GM23338 (cell line): ENCODE measurements at regions not wholly inside any gene's neighbourhood (a gene's known extent, or its start where the extent isn't known, plus 50 kb on each side); places are given as distances from the start of the nearest gene placed in this dataset.

Experiments
- ATAC-seq: fragments of 200-7000 bp; cut with Tn5 transposase; 3 replicates; pipeline ENCODE4 v1.9.1; 2020
- DNase-seq: peaks from one replicate; pipeline ENCODE4 v3.0.0-alpha.2; 2015; ENCODE audit warnings: low spot score
- H2AFZ ChIP-seq: fragments of 200-600 bp; sonication (generic); 2 replicates; pipeline ENCODE4 v1.8.0; 2016; ENCODE audit warnings: antibody characterized with exemption, mild to moderate bottlenecking, moderate library complexity
- H3F3A ChIP-seq: fragments of 200-600 bp; sonication (generic); replicated peaks from 2 replicates; pipeline ENCODE4 v1.8.0; 2017; ENCODE audit warnings: antibody characterized with exemption, mixed run types, low read depth
- H3K27ac ChIP-seq: fragments of 200-600 bp; sonication (generic); 2 replicates; pipeline ENCODE4 v1.6.1; 2016; ENCODE audit warnings: low read depth
- H3K27me3 ChIP-seq: fragments of 200-600 bp; sonication (generic); 2 replicates; pipeline ENCODE4 v1.8.0; 2016; ENCODE audit warnings: mild to moderate bottlenecking, mixed run types, moderate library complexity; ENCODE audit not compliant: insufficient read depth
- H3K36me3 ChIP-seq: fragments of 200-600 bp; sonication (generic); 2 replicates; pipeline ENCODE4 v1.8.0; 2016; ENCODE audit warnings: mild to moderate bottlenecking; ENCODE audit not compliant: insufficient read depth
- H3K4me1 ChIP-seq: fragments of 200-600 bp; sonication (generic); 2 replicates; pipeline ENCODE4 v1.8.0; 2016; ENCODE audit warnings: mild to moderate bottlenecking, moderate library complexity; ENCODE audit not compliant: insufficient read depth
- H3K4me2 ChIP-seq: fragments of 200-600 bp; sonication (generic); 2 replicates; pipeline ENCODE4 v1.7.1; 2017; ENCODE audit warnings: mixed run types
- H3K4me3 ChIP-seq: fragments of 200-600 bp; sonication (generic); 2 replicates; pipeline ENCODE4 v1.6.1; 2016; ENCODE audit warnings: mixed run types
- H3K79me2 ChIP-seq: fragments of 200-600 bp; sonication (generic); replicated peaks from 2 replicates; pipeline ENCODE4 v1.8.0; 2017; ENCODE audit warnings: mild to moderate bottlenecking; ENCODE audit not compliant: insufficient read depth
- H3K9me2 ChIP-seq: fragments of 200-600 bp; sonication (generic); 2 replicates; pipeline ENCODE4 v1.8.0; 2017; ENCODE audit not compliant: insufficient read depth
- H4K20me1 ChIP-seq: fragments of 200-600 bp; sonication (generic); replicated peaks from 2 replicates; pipeline ENCODE4 v1.8.0; 2017; ENCODE audit warnings: mild to moderate bottlenecking; ENCODE audit not compliant: insufficient read depth
- H3K27ac Mint-ChIP-seq: 2 replicates; pipeline ENCODE4 v1.8.0; 2020; ENCODE audit warnings: inconsistent platforms, mild to moderate bottlenecking, moderate library complexity, mixed read lengths
- H3K27me3 Mint-ChIP-seq: 3 replicates; pipeline ENCODE4 v1.8.0; 2022; ENCODE audit warnings: low read depth, mild to moderate bottlenecking, moderate library complexity, mixed read lengths, inconsistent platforms; ENCODE audit not compliant: insufficient read depth, poor library complexity
- H3K36me3 Mint-ChIP-seq: 3 replicates; pipeline ENCODE4 v1.8.0; 2021; ENCODE audit warnings: low read depth, mild to moderate bottlenecking, inconsistent platforms, moderate library complexity, mixed read lengths
- H3K4me1 Mint-ChIP-seq: 3 replicates; pipeline ENCODE4 v1.8.0; 2020; ENCODE audit warnings: mild to moderate bottlenecking, inconsistent platforms, mixed read lengths
- H3K4me3 Mint-ChIP-seq: 3 replicates; pipeline ENCODE4 v1.8.0; 2021; ENCODE audit warnings: moderate library complexity, mild to moderate bottlenecking, inconsistent platforms, mixed read lengths
- H3K9me3 Mint-ChIP-seq: 3 replicates; pipeline ENCODE4 v1.8.0; 2020; ENCODE audit warnings: moderate library complexity, mild to moderate bottlenecking, inconsistent platforms, mixed read lengths
- CREB1 ChIP-seq: fragments of 250-450 bp; sonication (Bioruptor Pico); IDR thresholded peaks from 2 replicates; pipeline ENCODE4 v1.5.0; 2020; ENCODE audit warnings: low read depth, mild to moderate bottlenecking, moderate library complexity
- CTCF ChIP-seq, 2 experiments: fragments of 200-600 bp in 1 of 2; sonication (generic) in 1 of 2; conservative IDR thresholded peaks; 2 replicates each; pipeline versions ENCODE4 v1.5.1 to v1.6.1; 2016 to 2017; ENCODE audit warnings: antibody characterized with exemption in 2 of 2, low read depth in 2 of 2, mild to moderate bottlenecking in 2 of 2, moderate library complexity in 1 of 2
- ETS1 ChIP-seq: IDR thresholded peaks from 2 replicates; pipeline ENCODE4 v1.6.1; 2016; ENCODE audit warnings: antibody characterized with exemption
- EZH2 ChIP-seq: fragments of 200-600 bp; sonication (generic); IDR thresholded peaks from one replicate; pipeline ENCODE4 v1.8.0; 2017; ENCODE audit warnings: antibody characterized with exemption, mild to moderate bottlenecking, low read depth; ENCODE audit not compliant: unreplicated experiment
- EZH2phosphoT487 ChIP-seq: fragments of 200-600 bp; sonication (generic); IDR thresholded peaks from one replicate; pipeline ENCODE4 v1.8.1; 2018; ENCODE audit warnings: antibody characterized with exemption; ENCODE audit not compliant: unreplicated experiment
- JUNB ChIP-seq: IDR thresholded peaks from one replicate; pipeline ENCODE4 v1.6.1; 2016; ENCODE audit warnings: antibody characterized with exemption; ENCODE audit not compliant: unreplicated experiment
- NANOG ChIP-seq: IDR thresholded peaks from 2 replicates; pipeline ENCODE4 v1.6.1; 2016; ENCODE audit warnings: antibody characterized with exemption, borderline replicate concordance
- POLR2AphosphoS5 ChIP-seq: IDR thresholded peaks from 2 replicates; pipeline ENCODE4 v1.6.1; 2016; ENCODE audit warnings: antibody characterized with exemption, low read depth
- REST ChIP-seq: IDR thresholded peaks from one replicate; pipeline ENCODE4 v1.6.1; 2018; ENCODE audit warnings: antibody characterized with exemption; ENCODE audit not compliant: unreplicated experiment
- STAT1 ChIP-seq: IDR thresholded peaks from one replicate; pipeline ENCODE4 v1.6.1; 2016; ENCODE audit warnings: antibody characterized with exemption; ENCODE audit not compliant: unreplicated experiment
- ZNF114 ChIP-seq: fragments of 250-450 bp; sonication (Bioruptor Pico); IDR thresholded peaks from 2 replicates; pipeline ENCODE4 v1.5.0; 2020; ENCODE audit warnings: mild to moderate bottlenecking, moderate library complexity
- ZNF331 ChIP-seq: fragments of 250-450 bp; sonication (Bioruptor Pico); IDR thresholded peaks from 2 replicates; pipeline ENCODE4 v1.5.0; 2020; ENCODE audit warnings: low read depth, mild to moderate bottlenecking, moderate library complexity
- ZNF462 ChIP-seq: fragments of 250-450 bp; sonication (Bioruptor Pico); IDR thresholded peaks from 2 replicates; pipeline ENCODE4 v1.5.0; 2020; ENCODE audit warnings: mild to moderate bottlenecking, moderate library complexity

- TF ChIP-seq ZNF331 (CRISPR knock-in tag) (no peak), NANOG (no peak), POLR2AphosphoS5 (no peak), CTCF (conservative IDR thresholded peaks at IDR 0.05; ENCODE audit: low read depth in 2 of 2) (no peak), ETS1 (no peak), EZH2phosphoT487 (no peak), STAT1 (no peak), ZNF462 (no peak), ZNF114 (CRISPR knock-in tag) (no peak), REST (no peak), EZH2 (no peak), JUNB (no peak), CREB1 (CRISPR knock-in tag) (no peak)
- DNase-seq (peak; percentile 9), ATAC-seq (no peak; the same call in 1 of the 3 replicates)
- Histone ChIP-seq H3K4me3 (no peak overlapping the region), H3F3A (peaks cover 11% of the 10 kb centered on the region), H3K79me2 (no peaks in the 10 kb centered on the region), H3K36me3 (no peaks in the 10 kb centered on the region), H3K4me1 (no peaks in the 10 kb centered on the region), H2AFZ (no peak overlapping the region), H3K9me2 (no peaks in the 10 kb centered on the region), H3K27me3 (no peaks in the 10 kb centered on the region), H3K4me2 (no peak overlapping the region), H4K20me1 (no peaks in the 10 kb centered on the region), H3K27ac (no peak overlapping the region)
- H3K27ac Mint-ChIP-seq: no peak overlapping the region
- no peak overlapping the region for H3K4me3 Mint-ChIP-seq
- H3K4me1 Mint-ChIP-seq: peaks cover 11% of the 10 kb centered on the region
- no peaks in the 10 kb centered on the region for H3K36me3 Mint-ChIP-seq
- H3K27me3 Mint-ChIP-seq: peaks cover 3% of the 10 kb centered on the region
- H3K9me3 Mint-ChIP-seq: no peaks in the 10 kb centered on the region
Observed at GRCh38 chr2:393711-394696, 106.1 kb upstream of the ALKAL2 start.
